ENCODE measurements at regions not wholly inside any gene's neighbourhood (a gene's known extent, or its start where the extent isn't known, plus 50 kb on each side); places are given as distances from the start of the nearest gene placed in this dataset.

- H3K4me1 ChIP-seq (ENCODE audit: insufficient read depth, low read length) = peaks cover 8% of the 10 kb centered on the region; the same call in 1 of the 2 replicates
- no peaks in the 10 kb centered on the region for H3K9me3 ChIP-seq (ENCODE audit: insufficient read depth, low read depth, low read length)
- no peaks in the 10 kb centered on the region for H3K36me3 ChIP-seq (ENCODE audit: insufficient read depth, low read depth, low read length)
- no peaks in the 10 kb centered on the region for H3K27me3 ChIP-seq (ENCODE audit: insufficient read depth, low read length)
- H3K9ac ChIP-seq (ENCODE audit: low read depth, low read length) = no peak overlapping the region
- H3K27ac ChIP-seq (ENCODE audit: low read length) = no peak overlapping the region
- no peak overlapping the region for H3K4me3 ChIP-seq (ENCODE audit: low read length)
These were observed 67.5 kb downstream of the TMX1 start for GRCh38 chr14:51307551-51307950.

GRCh38 chr14:51308866-51309265 is 68.8 kb downstream of the TMX1 start:
- H3K9ac ChIP-seq (ENCODE audit: low read depth, low read length) = no peak overlapping the region
- peaks cover 8% of the 10 kb centered on the region; the same call in 1 of the 2 replicates for H3K4me1 ChIP-seq (ENCODE audit: insufficient read depth, low read length)
- H3K27ac ChIP-seq (ENCODE audit: low read length) = no peak overlapping the region
- no peak overlapping the region for H3K4me3 ChIP-seq (ENCODE audit: low read length)
- H3K9me3 ChIP-seq (ENCODE audit: insufficient read depth, low read depth, low read length) = no peaks in the 10 kb centered on the region
- no peaks in the 10 kb centered on the region for H3K27me3 ChIP-seq (ENCODE audit: insufficient read depth, low read length)
- H3K36me3 ChIP-seq (ENCODE audit: insufficient read depth, low read depth, low read length) = no peaks in the 10 kb centered on the region

- Histone ChIP-seq H3K9me3 (ENCODE audit: insufficient read depth, low read depth, low read length) (no peaks in the 10 kb centered on the region), H3K36me3 (ENCODE audit: insufficient read depth, low read depth, low read length) (no peaks in the 10 kb centered on the region), H3K4me3 (ENCODE audit: low read length) (no peak overlapping the region), H3K9ac (ENCODE audit: low read depth, low read length) (no peak overlapping the region), H3K27ac (ENCODE audit: low read length) (no peak overlapping the region), H3K4me1 (ENCODE audit: insufficient read depth, low read length) (no peaks in the 10 kb centered on the region), H3K27me3 (ENCODE audit: insufficient read depth, low read length) (no peaks in the 10 kb centered on the region)
These were observed 70.5 kb downstream of the TMX1 start for GRCh38 chr14:51310505-51310944.

GRCh38 chr14:51314321-51315015 is 74.4 kb downstream of the TMX1 start:
- Histone ChIP-seq H3K9ac (ENCODE audit: low read depth, low read length) (no peak overlapping the region), H3K36me3 (ENCODE audit: insufficient read depth, low read depth, low read length) (no peaks in the 10 kb centered on the region), H3K9me3 (ENCODE audit: insufficient read depth, low read depth, low read length) (no peaks in the 10 kb centered on the region), H3K4me1 (ENCODE audit: insufficient read depth, low read length) (no peaks in the 10 kb centered on the region), H3K27me3 (ENCODE audit: insufficient read depth, low read length) (no peaks in the 10 kb centered on the region), H3K27ac (ENCODE audit: low read length) (no peak overlapping the region), H3K4me3 (ENCODE audit: low read length) (no peak overlapping the region)

DNA sequence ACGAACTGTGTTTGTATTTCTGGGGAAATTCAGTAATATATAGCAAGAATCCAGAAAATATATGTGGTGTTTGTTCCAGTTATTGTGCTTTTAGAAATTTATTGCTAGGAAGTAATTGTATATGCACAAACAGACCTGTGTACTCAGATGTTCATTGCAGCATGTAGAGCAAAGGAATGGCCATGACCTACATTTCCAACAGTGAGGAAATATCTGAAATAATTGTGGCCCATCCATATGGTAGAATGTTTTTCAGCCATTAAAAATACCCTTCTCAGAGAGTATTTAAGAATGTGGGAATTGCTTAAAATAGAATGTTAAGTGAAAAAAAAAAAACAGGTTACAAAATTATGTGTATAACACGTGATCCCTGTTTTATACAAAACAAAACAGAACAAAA is 77.3 kb downstream of the TMX1 start:
- Histone ChIP-seq H3K9ac (ENCODE audit: low read depth, low read length) (no peak overlapping the region), H3K4me1 (ENCODE audit: insufficient read depth, low read length) (no peaks in the 10 kb centered on the region), H3K4me3 (ENCODE audit: low read length) (no peak overlapping the region), H3K27me3 (ENCODE audit: insufficient read depth, low read length) (no peaks in the 10 kb centered on the region), H3K9me3 (ENCODE audit: insufficient read depth, low read depth, low read length) (no peaks in the 10 kb centered on the region), H3K27ac (ENCODE audit: low read length) (no peak overlapping the region), H3K36me3 (ENCODE audit: insufficient read depth, low read depth, low read length) (no peaks in the 10 kb centered on the region)

DNA sequence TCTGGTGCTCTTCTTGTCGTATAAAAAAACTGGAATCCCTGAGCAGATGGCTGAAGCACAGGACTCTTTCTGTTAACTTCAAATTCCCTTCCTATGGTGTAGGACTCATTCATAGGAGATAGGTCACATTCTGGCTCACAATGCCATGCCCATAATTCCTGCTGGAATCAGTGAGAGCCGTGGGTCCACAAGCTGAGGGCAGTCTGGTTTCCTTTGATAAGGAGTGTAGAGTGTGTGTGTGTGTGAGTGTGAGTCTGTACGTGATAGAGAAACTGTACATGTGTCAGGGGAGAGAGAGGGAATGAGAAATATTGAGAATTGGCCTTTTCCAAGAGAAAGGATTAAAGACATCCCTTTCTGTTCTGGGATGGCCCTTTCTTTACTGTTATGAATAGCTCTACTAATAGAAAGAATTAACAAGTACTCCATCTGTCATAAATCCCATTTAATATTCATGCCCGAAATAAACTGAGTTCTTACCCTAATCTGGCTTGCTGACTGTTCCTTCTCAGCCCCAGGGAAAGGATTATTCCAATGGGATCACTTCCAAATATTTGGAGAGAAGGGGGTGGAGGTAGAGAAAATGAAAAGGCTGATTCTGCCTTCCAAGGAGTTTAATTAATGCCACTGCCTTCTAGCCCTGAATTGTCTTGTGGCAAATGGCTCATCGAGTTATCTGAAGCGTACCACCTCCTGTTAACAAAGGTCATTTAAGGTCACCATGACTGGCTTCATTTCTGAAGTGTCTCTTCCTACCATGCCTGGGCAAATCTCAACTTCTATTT is 79.0 kb downstream of the TMX1 start:
- no peaks in the 10 kb centered on the region for H3K27me3 ChIP-seq (ENCODE audit: insufficient read depth, low read length)
- H3K27ac ChIP-seq (ENCODE audit: low read length) = no peak overlapping the region
- H3K9me3 ChIP-seq (ENCODE audit: insufficient read depth, low read depth, low read length) = no peaks in the 10 kb centered on the region
- no peak overlapping the region for H3K4me3 ChIP-seq (ENCODE audit: low read length)
- no peaks in the 10 kb centered on the region for H3K4me1 ChIP-seq (ENCODE audit: insufficient read depth, low read length)
- no peak overlapping the region for H3K9ac ChIP-seq (ENCODE audit: low read depth, low read length)
- H3K36me3 ChIP-seq (ENCODE audit: insufficient read depth, low read depth, low read length) = no peaks in the 10 kb centered on the region

GRCh38 chr14:51321036-51321435 is 81.0 kb downstream of the TMX1 start:
- H3K4me3 ChIP-seq (ENCODE audit: low read length) = no peak overlapping the region
- no peak overlapping the region for H3K27ac ChIP-seq (ENCODE audit: low read length)

DNA sequence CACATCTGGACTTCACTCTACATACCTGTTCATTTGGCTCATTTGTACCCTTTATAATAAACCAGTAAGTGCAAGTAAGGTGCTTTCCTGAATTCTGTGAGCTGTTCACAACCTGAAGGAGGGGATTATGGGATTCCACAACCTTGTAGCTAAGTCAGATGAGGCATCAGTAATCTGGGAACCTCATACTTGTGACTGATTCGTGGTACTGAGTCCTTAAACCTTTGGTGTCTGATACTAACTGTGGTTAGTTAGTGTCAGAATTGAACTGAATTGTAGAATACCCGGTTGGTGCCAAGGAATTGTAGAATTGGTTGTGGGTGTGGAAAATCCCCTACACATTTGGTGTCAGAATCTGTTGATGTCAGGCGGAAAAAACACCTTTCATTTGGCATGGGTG is 83.4 kb downstream of the TMX1 start:
- H3K27me3 ChIP-seq (ENCODE audit: insufficient read depth, low read length) = no peaks in the 10 kb centered on the region
- no peak overlapping the region for H3K27ac ChIP-seq (ENCODE audit: low read length)
- H3K4me1 ChIP-seq (ENCODE audit: insufficient read depth, low read length) = no peaks in the 10 kb centered on the region
- no peaks in the 10 kb centered on the region for H3K36me3 ChIP-seq (ENCODE audit: insufficient read depth, low read depth, low read length)
- no peak overlapping the region for H3K9ac ChIP-seq (ENCODE audit: low read depth, low read length)
- no peak overlapping the region for H3K4me3 ChIP-seq (ENCODE audit: low read length)
- H3K9me3 ChIP-seq (ENCODE audit: insufficient read depth, low read depth, low read length) = no peaks in the 10 kb centered on the region

More at GRCh38 chr14:51321036-51321435, 81.0 kb downstream of the TMX1 start:
- no peaks in the 10 kb centered on the region for H3K36me3 ChIP-seq (ENCODE audit: insufficient read depth, low read depth, low read length)
- H3K9me3 ChIP-seq (ENCODE audit: insufficient read depth, low read depth, low read length) = no peaks in the 10 kb centered on the region
- no peaks in the 10 kb centered on the region for H3K4me1 ChIP-seq (ENCODE audit: insufficient read depth, low read length)
- H3K27me3 ChIP-seq (ENCODE audit: insufficient read depth, low read length) = no peaks in the 10 kb centered on the region
- H3K9ac ChIP-seq (ENCODE audit: low read depth, low read length) = no peak overlapping the region

- no peak overlapping the region for H3K4me3 ChIP-seq (ENCODE audit: low read length)
- no peaks in the 10 kb centered on the region for H3K27me3 ChIP-seq (ENCODE audit: insufficient read depth, low read length)
- no peaks in the 10 kb centered on the region for H3K9me3 ChIP-seq (ENCODE audit: insufficient read depth, low read depth, low read length)
These were observed 87.3 kb downstream of the TMX1 start for GRCh38 chr14:51327376-51327775.

GRCh38 chr14:51328064-51328771 is 88.2 kb downstream of the TMX1 start:
- Histone ChIP-seq H3K27ac (ENCODE audit: low read length) (no peak overlapping the region), H3K4me3 (ENCODE audit: low read length) (no peak overlapping the region), H3K9ac (ENCODE audit: low read depth, low read length) (no peak overlapping the region)

More at GRCh38 chr14:51327376-51327775, 87.3 kb downstream of the TMX1 start:
- H3K9ac ChIP-seq (ENCODE audit: low read depth, low read length) = no peak overlapping the region
- H3K4me1 ChIP-seq (ENCODE audit: insufficient read depth, low read length) = no peaks in the 10 kb centered on the region
- H3K27ac ChIP-seq (ENCODE audit: low read length) = no peak overlapping the region
- no peaks in the 10 kb centered on the region for H3K36me3 ChIP-seq (ENCODE audit: insufficient read depth, low read depth, low read length)

GRCh38 chr14:51328772-51329353 is 88.8 kb downstream of the TMX1 start:
- Histone ChIP-seq H3K27ac (ENCODE audit: low read length) (no peak overlapping the region), H3K9me3 (ENCODE audit: insufficient read depth, low read depth, low read length) (no peaks in the 10 kb centered on the region), H3K4me3 (ENCODE audit: low read length) (no peak overlapping the region), H3K27me3 (ENCODE audit: insufficient read depth, low read length) (no peaks in the 10 kb centered on the region), H3K9ac (ENCODE audit: low read depth, low read length) (no peak overlapping the region), H3K36me3 (ENCODE audit: insufficient read depth, low read depth, low read length) (no peaks in the 10 kb centered on the region), H3K4me1 (ENCODE audit: insufficient read depth, low read length) (no peaks in the 10 kb centered on the region)

More at GRCh38 chr14:51328064-51328771, 88.2 kb downstream of the TMX1 start:
- Histone ChIP-seq H3K9me3 (ENCODE audit: insufficient read depth, low read depth, low read length) (no peaks in the 10 kb centered on the region), H3K4me1 (ENCODE audit: insufficient read depth, low read length) (no peaks in the 10 kb centered on the region), H3K27me3 (ENCODE audit: insufficient read depth, low read length) (no peaks in the 10 kb centered on the region), H3K36me3 (ENCODE audit: insufficient read depth, low read depth, low read length) (no peaks in the 10 kb centered on the region)
